AG04450 (cell line): ENCODE measurements at regions not wholly inside any gene's neighbourhood (a gene's known extent, or its start where the extent isn't known, plus 50 kb on each side); places are given as distances from the start of the nearest gene placed in this dataset.
"Not testable (repeated sequence)": the region's sequence is repeated elsewhere in the genome, so short reads cannot be mapped to it uniquely, and the experiment has no call there.

Source experiments
- CTCF ChIA-PET: fragments of 300-600, 350-600 bp; formaldehyde crosslinking; extraction: SDS; loops from one replicate; lab custom pipeline; 2022; ENCODE audit warnings: antibody characterized with exemption, inconsistent platforms; lab: Charles Lee
- POLR2A ChIA-PET: fragments of 350-600 bp; formaldehyde crosslinking; extraction: SDS; loops from one replicate; lab custom pipeline; 2021; ENCODE audit warnings: antibody characterized with exemption, inconsistent platforms; lab: Yijun Ruan, JAX
- DNase-seq: peaks from one replicate; pipeline ENCODE4 v3.0.0-alpha.2; 2011; ENCODE audit warnings: low read depth, low spot score
- H3K27ac ChIP-seq: one replicate; pipeline ENCODE4 v1.5.1; 2012; ENCODE audit warnings: low read depth, low read length, control low read depth
- H3K27me3 ChIP-seq: one replicate; pipeline ENCODE4 v1.6.0; 2012; ENCODE audit warnings: low read length; ENCODE audit not compliant: control insufficient read depth, insufficient read depth
- H3K4me3 ChIP-seq: 2 replicates; pipeline ENCODE4 v1.5.1; 2011; ENCODE audit warnings: mild to moderate bottlenecking, low read depth, low read length, control low read depth
- H3K9me3 ChIP-seq: 2 replicates; pipeline ENCODE4 v1.5.1; 2012; ENCODE audit warnings: low read length; ENCODE audit not compliant: control insufficient read depth, insufficient read depth
- TF ChIP-seq, protein P1 (sequence below): IDR thresholded peaks from 2 replicates; pipeline ENCODE4 v1.5.1; 2011; ENCODE audit warnings: low read depth, low read length, control low read depth, inconsistent platforms

DNA sequence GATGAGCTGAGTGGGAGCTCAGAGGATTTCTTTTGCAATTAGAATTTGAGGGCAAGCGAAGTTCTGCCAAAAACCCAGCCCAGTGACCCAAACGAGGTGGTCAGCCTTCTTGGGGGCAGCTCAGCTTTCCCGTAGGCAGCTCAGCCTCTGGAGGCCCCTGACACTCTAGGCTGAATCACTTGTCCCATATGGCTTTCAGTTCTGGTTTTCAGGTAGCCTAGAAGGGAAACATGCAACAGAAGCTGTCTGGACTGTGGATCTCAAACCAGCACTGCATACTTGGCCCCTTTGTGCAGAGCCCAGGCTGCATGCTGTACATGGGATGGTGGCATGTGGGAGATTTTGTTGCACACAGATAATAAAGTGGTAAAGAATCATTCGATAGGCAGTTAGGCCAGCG, 322.8 kb downstream of the ANKRD30A start:
- POLR2A ChIA-PET, result no interaction called here
- H3K4me3 ChIP-seq, result no peak overlapping the region
- peaks cover 12% of the 10 kb centered on the region for H3K9me3 ChIP-seq
- no peaks in the 10 kb centered on the region for H3K27me3 ChIP-seq
- H3K27ac ChIP-seq, result no peak overlapping the region
- CTCF ChIA-PET, result interaction anchor here (0.6 kb wide), 1 partner anchor 228 kb away, joined by 3 read pairs; no protein-coding TSS in a partner anchor
- no peak for DNase-seq
- TF ChIP-seq, protein P1, sequence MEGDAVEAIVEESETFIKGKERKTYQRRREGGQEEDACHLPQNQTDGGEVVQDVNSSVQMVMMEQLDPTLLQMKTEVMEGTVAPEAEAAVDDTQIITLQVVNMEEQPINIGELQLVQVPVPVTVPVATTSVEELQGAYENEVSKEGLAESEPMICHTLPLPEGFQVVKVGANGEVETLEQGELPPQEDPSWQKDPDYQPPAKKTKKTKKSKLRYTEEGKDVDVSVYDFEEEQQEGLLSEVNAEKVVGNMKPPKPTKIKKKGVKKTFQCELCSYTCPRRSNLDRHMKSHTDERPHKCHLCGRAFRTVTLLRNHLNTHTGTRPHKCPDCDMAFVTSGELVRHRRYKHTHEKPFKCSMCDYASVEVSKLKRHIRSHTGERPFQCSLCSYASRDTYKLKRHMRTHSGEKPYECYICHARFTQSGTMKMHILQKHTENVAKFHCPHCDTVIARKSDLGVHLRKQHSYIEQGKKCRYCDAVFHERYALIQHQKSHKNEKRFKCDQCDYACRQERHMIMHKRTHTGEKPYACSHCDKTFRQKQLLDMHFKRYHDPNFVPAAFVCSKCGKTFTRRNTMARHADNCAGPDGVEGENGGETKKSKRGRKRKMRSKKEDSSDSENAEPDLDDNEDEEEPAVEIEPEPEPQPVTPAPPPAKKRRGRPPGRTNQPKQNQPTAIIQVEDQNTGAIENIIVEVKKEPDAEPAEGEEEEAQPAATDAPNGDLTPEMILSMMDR, result no peak

- no peaks in the 10 kb centered on the region for H3K27me3 ChIP-seq
- CTCF ChIA-PET, result no interaction called here
- no peak for DNase-seq
- H3K9me3 ChIP-seq, result peaks cover 9% of the 10 kb centered on the region
- no peak overlapping the region for H3K4me3 ChIP-seq
- no peak overlapping the region for H3K27ac ChIP-seq
- TF ChIP-seq, protein P1, result no peak
- POLR2A ChIA-PET, result no interaction called here
These were observed 317.5 kb downstream of the ANKRD30A start for GRCh38 chr10:37442882-37443281.

DNA sequence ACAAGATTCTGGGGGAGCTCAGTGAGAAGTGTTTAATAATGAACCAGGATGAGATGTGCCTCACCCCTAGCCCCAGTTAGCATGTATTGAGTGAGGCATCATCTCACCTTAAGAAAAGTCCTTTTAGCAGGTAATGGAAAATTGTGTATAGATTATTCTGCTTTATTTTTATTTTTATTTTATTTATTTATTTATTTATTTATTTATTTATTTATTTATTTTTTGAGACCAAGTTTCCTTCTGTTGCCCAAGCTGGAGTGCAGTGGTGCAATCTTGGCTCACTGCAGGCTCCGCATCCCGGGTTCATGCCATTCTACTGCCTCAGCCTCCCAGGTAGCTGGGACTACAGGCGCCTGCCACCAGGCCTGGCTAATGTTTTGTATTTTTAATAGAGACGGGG, 315.8 kb downstream of the ANKRD30A start:
- H3K27me3 ChIP-seq, CTCF ChIA-PET, H3K27ac ChIP-seq, POLR2A ChIA-PET, DNase-seq, H3K4me3 ChIP-seq: not testable (repeated sequence)
- peaks cover 16% of the 10 kb centered on the region for H3K9me3 ChIP-seq

- H3K4me3 ChIP-seq, result no peak overlapping the region
- ChIA-PET CTCF (no interaction called here), POLR2A (no interaction called here)
- H3K9me3 ChIP-seq, result peaks cover 19% of the 10 kb centered on the region
- TF ChIP-seq, protein P1, result no peak
- no peak overlapping the region for H3K27ac ChIP-seq
- H3K27me3 ChIP-seq, result no peaks in the 10 kb centered on the region
- no peak for DNase-seq
These were observed 314.4 kb downstream of the ANKRD30A start for GRCh38 chr10:37439826-37440225.

DNA sequence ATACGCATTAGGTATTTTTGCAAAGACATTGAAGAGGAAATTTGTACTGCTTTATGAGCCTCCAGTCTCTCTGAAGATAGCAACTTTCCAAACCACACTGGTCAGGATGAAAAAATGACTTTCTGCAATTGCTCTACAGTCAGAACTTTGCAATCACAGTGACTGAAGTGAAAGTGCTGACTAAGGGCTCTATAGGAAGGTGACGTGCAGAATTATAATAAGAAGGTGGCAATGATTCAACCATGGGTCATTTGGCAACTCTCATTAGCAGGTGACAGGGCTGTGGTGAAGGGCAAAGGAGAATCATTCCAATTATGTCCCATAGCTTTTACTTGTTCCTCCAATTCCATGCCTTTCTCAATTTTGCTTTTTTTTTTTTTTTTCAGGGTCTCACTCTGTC, 311.0 kb downstream of the ANKRD30A start:
- no peak for DNase-seq

More for the DNA sequence above, 311.0 kb downstream of the ANKRD30A start:
- no peaks in the 10 kb centered on the region for H3K27me3 ChIP-seq
- CTCF ChIA-PET, result no interaction called here
- H3K27ac ChIP-seq, result no peak overlapping the region
- POLR2A ChIA-PET, result no interaction called here
- peaks cover 12% of the 10 kb centered on the region for H3K9me3 ChIP-seq
- no peak overlapping the region for H3K4me3 ChIP-seq
- TF ChIP-seq, protein P1, result no peak
